Psoas muscle (tissue), 7 donors: ENCODE measurements at regions not wholly inside any gene's neighbourhood (a gene's known extent, or its start where the extent isn't known, plus 50 kb on each side); places are given as distances from the start of the nearest gene placed in this dataset.

ENCODE experiments used
- ATAC-seq, 4 donors: fragments of 200-7000 bp; cut with Tn5 transposase; one replicate each; pipeline ENCODE4 v1.9.1; 2020; ENCODE audit warnings: moderate library complexity in 3 of 4, mild to moderate bottlenecking in 2 of 4
- DNase-seq, 2 donors: peaks; one replicate each; pipeline ENCODE4 v3.0.0-alpha.2; 2020
- H3K27ac ChIP-seq: fragments of 200-600 bp; one replicate; pipeline ENCODE4 v1.8.0; 2022
- H3K27me3 ChIP-seq, 3 donors: fragments of 200-600 bp in 1 of 3; one replicate each; pipeline versions ENCODE4 v1.6.1 to v1.8.0; 2013 to 2022; ENCODE audit warnings: low read length in 2 of 3, mild to moderate bottlenecking in 2 of 3, moderate library complexity in 1 of 3; ENCODE audit not compliant: insufficient read depth in 3 of 3
- H3K36me3 ChIP-seq, 2 donors: fragments of 200-600 bp in 1 of 2; one replicate each; pipeline versions ENCODE4 v1.6.1 to v1.8.0; 2013 to 2022; ENCODE audit warnings: low read depth in 1 of 2, mild to moderate bottlenecking in 1 of 2, moderate library complexity in 1 of 2; ENCODE audit not compliant: insufficient read depth in 1 of 2
- H3K4me1 ChIP-seq: fragments of 200-600 bp; one replicate; pipeline ENCODE4 v1.8.0; 2022
- H3K4me3 ChIP-seq: fragments of 200-600 bp; one replicate; pipeline ENCODE4 v1.8.0; 2022; ENCODE audit warnings: mild to moderate bottlenecking
- H3K9me3 ChIP-seq: fragments of 200-600 bp; one replicate; pipeline ENCODE4 v1.8.0; 2022
- CTCF ChIP-seq: fragments of 200-600 bp; IDR thresholded peaks from one replicate; pipeline ENCODE4 v1.8.0; 2022; ENCODE audit warnings: antibody characterized with exemption
- WGBS, 3 donors: extraction: QIAGEN DNeasy Blood & Tissue Kit; methylation state at CpG; one replicate each; pipeline versions ENCODE4 v1.1.6 to v1.1.7; 2013; 5-methylcytosine and 5-hydroxymethylcytosine counted together
- intact Hi-C, 2 donors: fragments of 100-400 bp; cut with DNase I; formaldehyde crosslinking; loops; one replicate each; pipeline versions ENCODE4 v1.11.0 to v1.14.2; 2022
- donor health status: healthy with polysubstance abuse.
- donor health status: DM: no; HTN: no; CAD: no; lungs with moderate emphysema.
- donor health status: Bipolar disorder and iron deficiency.
- donor health status: healthy.
- donor health status: DM: yes; HTN: yes; CAD: no.
- donor health status: DM: no; HTN: no; CAD: no.
- donor health status: DM: yes; HTN: yes; CAD: no.

GRCh38 chr6:99838607-99839006 is 155.4 kb downstream of the MCHR2 start:
- WGBS, 3 donors = 74 to 84% (median 82%) methylated on average over 2 of the region's 2 CpGs
- Histone ChIP-seq H3K27ac (no peak overlapping the region), H3K4me1 (no peaks in the 10 kb centered on the region), H3K36me3 (no peaks in the 10 kb centered on the region), H3K4me3 (no peak overlapping the region), H3K9me3 (no peaks in the 10 kb centered on the region), H3K27me3 (peaks cover 0 to 3% (median 0%) of the 10 kb centered on the region in 3 donors)
- DNase-seq (no peak), ATAC-seq (no peak)
- no peak for TF ChIP-seq CTCF
- intact Hi-C loops = no loop called here

GRCh38 chr6:99841297-99841696 is 152.7 kb downstream of the MCHR2 start:
- TF ChIP-seq CTCF = no peak
- Histone ChIP-seq H3K9me3 (no peaks in the 10 kb centered on the region), H3K4me1 (no peaks in the 10 kb centered on the region), H3K4me3 (no peak overlapping the region), H3K27ac (no peak overlapping the region), H3K36me3 (no peaks in the 10 kb centered on the region), H3K27me3 (no peaks in the 10 kb centered on the region)
- 0 to 47% (median 47%) methylated on average over 1 of the region's 1 CpG for WGBS, 3 donors
- DNase-seq (no peak), ATAC-seq (no peak)
- intact Hi-C loops = no loop called here

- Histone ChIP-seq H3K36me3 (no peaks in the 10 kb centered on the region), H3K27ac (no peak overlapping the region), H3K4me3 (no peak overlapping the region), H3K4me1 (no peaks in the 10 kb centered on the region), H3K27me3 (peaks cover 0 to 3% (median 0%) of the 10 kb centered on the region in 3 donors), H3K9me3 (no peaks in the 10 kb centered on the region)
- 75 to 82% (median 77%) methylated on average over 2 of the region's 2 CpGs for WGBS, 3 donors
- no peak for ATAC-seq
- no peak for DNase-seq
- intact Hi-C loops = no loop called here
- no peak for TF ChIP-seq CTCF
Observed at GRCh38 chr6:99846006-99846405, 148.0 kb downstream of the MCHR2 start.

- TF ChIP-seq CTCF = no peak
- no peak for ATAC-seq
- Histone ChIP-seq H3K9me3 (no peaks in the 10 kb centered on the region), H3K27me3 (peaks cover 0 to 3% (median 0%) of the 10 kb centered on the region in 3 donors), H3K4me1 (no peaks in the 10 kb centered on the region), H3K4me3 (no peak overlapping the region), H3K27ac (no peak overlapping the region), H3K36me3 (no peaks in the 10 kb centered on the region)
- intact Hi-C loops = no loop called here
- WGBS, 3 donors = 41 to 53% (median 43%) methylated on average over 2 of the region's 2 CpGs
- no peak for DNase-seq
Observed at GRCh38 chr6:99850841-99851240, 143.2 kb downstream of the MCHR2 start.

- no peak overlapping the region for H3K27ac ChIP-seq
- TF ChIP-seq CTCF = no peak
- no peak overlapping the region for H3K4me3 ChIP-seq
- H3K4me1 ChIP-seq = no peaks in the 10 kb centered on the region
- intact Hi-C loops = no loop called here
- H3K36me3 ChIP-seq = no peaks in the 10 kb centered on the region
- H3K9me3 ChIP-seq = no peaks in the 10 kb centered on the region
- no peak for DNase-seq
- 83 to 93% (median 87%) methylated on average over 3 of the region's 3 CpGs for WGBS, 3 donors
- no peaks in the 10 kb centered on the region for H3K27me3 ChIP-seq
- no peak for ATAC-seq
Observed at GRCh38 chr6:99852031-99852430, 142.0 kb downstream of the MCHR2 start.
